ENCODE measurements at regions not wholly inside any gene's neighbourhood (a gene's known extent, or its start where the extent isn't known, plus 50 kb on each side); places are given as distances from the start of the nearest gene placed in this dataset.

DNA sequence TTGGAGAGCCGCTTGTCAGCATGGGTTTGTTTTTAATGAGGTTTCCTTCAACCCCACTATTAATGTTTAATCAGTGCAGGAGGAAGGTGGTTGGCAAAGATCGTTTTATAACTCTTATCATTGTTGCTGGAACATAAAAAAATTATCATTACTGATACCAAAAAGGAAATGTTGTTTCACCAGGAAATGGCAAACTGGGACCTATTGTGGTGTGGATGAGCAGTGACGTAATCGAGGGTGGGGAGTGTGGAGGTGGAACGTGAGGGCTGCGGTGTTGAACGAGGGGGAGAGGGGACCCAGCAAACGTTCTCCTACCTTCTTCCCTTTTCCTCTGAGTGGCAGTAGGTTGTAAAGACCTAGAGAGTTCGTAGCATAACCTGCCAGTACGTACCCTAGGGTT is 71.9 kb upstream of the TOMM7 start:
- BruUV-seq (replicated peaks): no TSS peak
- no peaks in the 10 kb centered on the region for H3K9me3 ChIP-seq (ENCODE audit: control insufficient read depth, insufficient read depth, low read depth, low read length)
- no peak overlapping the region for H3K27ac ChIP-seq (ENCODE audit: low read length)
- TF ChIP-seq CTCF (IDR thresholded peaks at IDR 0.05): no peak
- TF ChIP-seq TCF7L2 (IDR thresholded peaks at IDR 0.05; ENCODE audit: low read depth, low read length): no peak
- TF ChIP-seq REST (IDR thresholded peaks at IDR 0.05; ENCODE audit: insufficient read depth in 1 of 2, low read depth in 2 of 2, low read length in 1 of 2): no peak
- no peak for TF ChIP-seq SIN3A (IDR thresholded peaks at IDR 0.05; ENCODE audit: borderline replicate concordance, insufficient read depth, low read depth, low read length)
- TF ChIP-seq POLR2AphosphoS5 (IDR thresholded peaks at IDR 0.05; ENCODE audit: low read depth, low read length): no peak
- intact Hi-C loops (cut with micrococcal nuclease; ENCODE audit: unreplicated experiment) (no loop called here), in situ Hi-C loops (cut with HindIII; ENCODE audit: low pct_unique_long_range_greater_than_20kb, low sequenced_read_pairs) (no loop called here)
- H3K4me3 ChIP-seq (ENCODE audit: low read depth in 2 of 2, low read length in 2 of 2): no peak overlapping the region
- no peaks in the 10 kb centered on the region; the same call in 1 of the 2 replicates for H3K27me3 ChIP-seq (ENCODE audit: control insufficient read depth, insufficient read depth, low read length)
- no peak for DNase-seq (ENCODE audit: low read depth, low spot score)
- no peaks in the 10 kb centered on the region for H3K36me3 ChIP-seq (ENCODE audit: control insufficient read depth, insufficient read depth, low read length)
- POLR2A ChIA-PET: interaction anchor here (0.6 kb wide), 1 partner anchor 161 kb away, joined by 4 read pairs; no protein-coding TSS in a partner anchor
- no peak for ATAC-seq
- no peaks in the 10 kb centered on the region for H3K4me1 ChIP-seq (ENCODE audit: control insufficient read depth, insufficient read depth, low read length)
- CTCF ChIA-PET: interaction anchor here (0.6 kb wide), 1 partner anchor 112 kb away, joined by 5 read pairs; no protein-coding TSS in a partner anchor

- CTCF ChIA-PET: no interaction called here
Observed at GRCh38 chr7:22890773-22891172, 68.1 kb upstream of the TOMM7 start.

More at GRCh38 chr7:22890773-22891172, 68.1 kb upstream of the TOMM7 start:
- POLR2A ChIA-PET: no interaction called here
- no peaks in the 10 kb centered on the region for H3K9me3 ChIP-seq (ENCODE audit: control insufficient read depth, insufficient read depth, low read depth, low read length)
- no peaks in the 10 kb centered on the region for H3K36me3 ChIP-seq (ENCODE audit: control insufficient read depth, insufficient read depth, low read length)
- H3K4me1 ChIP-seq (ENCODE audit: control insufficient read depth, insufficient read depth, low read length): no peaks in the 10 kb centered on the region
- no peak overlapping the region for H3K4me3 ChIP-seq (ENCODE audit: low read depth in 2 of 2, low read length in 2 of 2)
- in situ Hi-C loops (cut with HindIII; ENCODE audit: low pct_unique_long_range_greater_than_20kb, low sequenced_read_pairs): no loop called here
- no peaks in the 10 kb centered on the region; the same call in 1 of the 2 replicates for H3K27me3 ChIP-seq (ENCODE audit: control insufficient read depth, insufficient read depth, low read length)
- H3K27ac ChIP-seq (ENCODE audit: low read length): no peak overlapping the region
- DNase-seq (ENCODE audit: low read depth, low spot score) (no peak), ATAC-seq (no peak)
- no peak for TF ChIP-seq TCF7L2 (IDR thresholded peaks at IDR 0.05; ENCODE audit: low read depth, low read length)
- no peak for TF ChIP-seq POLR2AphosphoS5 (IDR thresholded peaks at IDR 0.05; ENCODE audit: low read depth, low read length)
- TF ChIP-seq CTCF (IDR thresholded peaks at IDR 0.05): no peak
- TF ChIP-seq REST (IDR thresholded peaks at IDR 0.05; ENCODE audit: insufficient read depth in 1 of 2, low read depth in 2 of 2, low read length in 1 of 2): no peak
- TF ChIP-seq SIN3A (IDR thresholded peaks at IDR 0.05; ENCODE audit: borderline replicate concordance, insufficient read depth, low read depth, low read length): no peak
- intact Hi-C loops (cut with micrococcal nuclease; ENCODE audit: unreplicated experiment): no loop called here
- BruUV-seq (replicated peaks): no TSS peak

Measured in Panc1 (cell line).